Erythroblast (primary cell): ENCODE measurements at regions not wholly inside any gene's neighbourhood (a gene's known extent, or its start where the extent isn't known, plus 50 kb on each side); places are given as distances from the start of the nearest gene placed in this dataset.

ENCODE experiments used
- GATA1 ChIP-seq: IDR thresholded peaks from 2 replicates; pipeline ENCODE4 v1.6.1; 2011; ENCODE audit warnings: low read depth, mild to moderate bottlenecking, control low read depth, low read length, moderate library complexity
- POLR2A ChIP-seq: IDR thresholded peaks from 2 replicates; pipeline ENCODE4 v1.6.1; 2011; ENCODE audit warnings: mild to moderate bottlenecking, low read length

- TF ChIP-seq POLR2A, result no peak
- no peak for TF ChIP-seq GATA1
Observed at GRCh38 chr4:154036856-154037255, 248.0 kb upstream of the SFRP2 start.
